Duodenal mucosa (tissue), 2 donors: ENCODE measurements at regions not wholly inside any gene's neighbourhood (a gene's known extent, or its start where the extent isn't known, plus 50 kb on each side); places are given as distances from the start of the nearest gene placed in this dataset.
"Not testable (repeated sequence)": the region's sequence is repeated elsewhere in the genome, so short reads cannot be mapped to it uniquely, and the experiment has no call there.

Experiments
- H3K27ac ChIP-seq: one replicate; pipeline ENCODE4 v1.7.0; 2013; ENCODE audit warnings: low read depth, low read length
- H3K27me3 ChIP-seq, 2 donors: one replicate each; pipeline ENCODE4 v1.7.0; 2013; ENCODE audit warnings: low read length in 2 of 2, control low read depth in 1 of 2; ENCODE audit not compliant: insufficient read depth in 2 of 2, control insufficient read depth in 1 of 2
- H3K36me3 ChIP-seq, 2 donors: one replicate each; pipeline ENCODE4 v1.7.0; 2013; ENCODE audit warnings: low read length in 2 of 2, control low read depth in 1 of 2; ENCODE audit not compliant: insufficient read depth in 2 of 2, control insufficient read depth in 1 of 2
- H3K4me1 ChIP-seq, 2 donors: one replicate each; pipeline ENCODE4 v1.7.0; 2013; ENCODE audit warnings: low read length in 2 of 2, control low read depth in 1 of 2; ENCODE audit not compliant: insufficient read depth in 2 of 2, control insufficient read depth in 1 of 2
- H3K4me3 ChIP-seq, 2 donors: one replicate each; pipeline ENCODE4 v1.7.0; 2013; ENCODE audit warnings: low read length in 2 of 2, low read depth in 1 of 2
- H3K9ac ChIP-seq, 2 donors: one replicate each; pipeline ENCODE4 v1.7.0; 2013; ENCODE audit warnings: low read length in 2 of 2, low read depth in 1 of 2
- H3K9me3 ChIP-seq, 2 donors: one replicate each; pipeline ENCODE4 v1.7.0; 2013; ENCODE audit warnings: low read length in 2 of 2, control low read depth in 1 of 2; ENCODE audit not compliant: control insufficient read depth in 1 of 2

DNA sequence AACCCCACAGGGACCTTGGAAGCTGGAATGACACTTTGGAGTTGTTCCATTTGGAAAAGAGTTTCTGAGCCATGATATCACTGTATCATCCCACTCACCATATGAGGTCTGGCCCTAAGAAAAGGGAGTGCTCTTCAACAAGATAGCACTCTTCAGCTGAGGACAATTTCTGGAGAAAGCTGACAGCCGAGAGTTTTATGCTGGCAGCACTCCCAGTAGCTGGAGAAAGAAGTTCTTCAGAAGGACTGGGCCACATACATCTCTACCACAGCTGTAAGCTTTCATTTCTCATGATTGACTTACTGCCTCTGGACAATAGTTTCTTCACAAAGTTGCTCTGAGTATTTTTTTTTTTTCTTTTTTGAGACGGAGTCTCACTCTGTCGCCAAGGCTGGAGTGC is 914.4 kb upstream of the ADAMTS5 start:
- not testable (repeated sequence) for H3K4me1 ChIP-seq, H3K9me3 ChIP-seq, H3K4me3 ChIP-seq, H3K27me3 ChIP-seq, H3K36me3 ChIP-seq, H3K27ac ChIP-seq, H3K9ac ChIP-seq

DNA sequence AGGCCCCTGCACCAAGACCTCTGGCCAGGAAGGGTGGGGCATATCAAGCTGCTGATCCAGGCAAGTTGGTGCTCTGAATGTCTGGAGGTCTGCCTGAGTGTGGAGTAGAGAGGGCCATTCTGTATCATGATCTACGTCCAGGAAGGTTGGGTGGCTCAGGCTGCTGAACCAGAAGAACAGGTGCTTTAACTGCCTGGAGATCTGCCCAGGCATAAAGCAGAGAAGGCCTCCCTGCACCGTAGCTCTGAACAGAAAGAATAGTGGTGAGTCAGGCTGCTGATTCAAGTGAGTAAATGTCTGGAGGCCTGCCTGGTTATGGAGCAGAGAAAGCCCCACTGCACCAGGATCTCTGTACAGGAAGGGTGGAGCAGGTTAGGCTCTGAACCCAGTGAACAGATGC is 905.5 kb upstream of the ADAMTS5 start:
- H3K4me3 ChIP-seq, H3K27ac ChIP-seq, H3K36me3 ChIP-seq, H3K27me3 ChIP-seq, H3K9ac ChIP-seq, H3K9me3 ChIP-seq, H3K4me1 ChIP-seq: not testable (repeated sequence)

DNA sequence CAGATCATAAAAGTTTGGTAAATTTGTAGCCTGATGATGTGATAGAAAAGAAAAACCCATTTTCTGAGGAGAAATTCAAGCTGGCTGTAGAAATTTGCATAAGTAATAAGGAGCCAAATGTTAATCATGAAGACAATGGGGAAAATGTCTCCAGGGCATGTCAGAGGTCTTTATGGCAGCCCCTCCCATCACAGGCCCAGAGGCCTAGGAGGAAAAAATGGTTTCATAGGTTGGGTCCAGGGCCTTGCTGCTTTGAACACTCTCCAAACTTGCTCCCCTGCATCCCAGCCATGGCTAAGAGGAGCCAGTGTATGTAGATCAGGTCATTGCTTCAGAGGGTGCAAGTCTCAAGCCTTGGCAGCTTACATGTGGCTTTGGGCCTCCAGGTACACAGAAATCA is 903.9 kb upstream of the ADAMTS5 start:
- H3K36me3 ChIP-seq, H3K4me1 ChIP-seq, H3K9ac ChIP-seq, H3K9me3 ChIP-seq, H3K27me3 ChIP-seq, H3K27ac ChIP-seq, H3K4me3 ChIP-seq: not testable (repeated sequence)

DNA sequence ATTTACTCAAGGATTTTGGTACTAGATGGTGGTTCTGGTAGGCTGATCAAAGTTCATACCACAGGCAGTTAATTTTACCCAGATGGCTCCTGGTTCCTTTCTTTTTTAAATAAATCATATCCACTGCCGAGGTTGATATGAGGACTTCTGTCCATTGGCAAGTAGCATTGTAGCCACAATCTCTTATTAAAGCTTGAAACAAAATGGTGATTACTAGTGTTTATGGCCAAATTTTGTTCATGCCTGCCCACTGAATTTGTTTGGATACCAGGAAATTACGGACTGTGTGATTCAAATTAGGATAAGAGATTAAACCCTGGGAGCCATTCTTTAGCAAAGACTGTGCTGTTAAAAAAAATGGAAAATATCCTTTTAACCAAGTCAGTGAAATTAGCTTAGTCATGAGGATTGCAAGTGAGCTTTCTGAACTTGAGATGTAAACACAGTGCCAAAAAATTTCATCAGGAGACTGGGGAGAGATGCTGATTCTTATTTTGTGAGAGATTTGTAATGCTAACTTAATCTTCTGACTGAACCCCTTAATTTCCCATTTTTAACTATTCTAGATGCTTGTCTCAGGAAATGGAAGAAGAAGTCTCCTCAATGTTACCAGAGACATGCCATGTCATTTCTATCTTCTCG is 893.5 kb upstream of the ADAMTS5 start:
- not testable (repeated sequence) for H3K9me3 ChIP-seq, H3K4me1 ChIP-seq, H3K36me3 ChIP-seq, H3K27me3 ChIP-seq, H3K4me3 ChIP-seq, H3K9ac ChIP-seq, H3K27ac ChIP-seq

DNA sequence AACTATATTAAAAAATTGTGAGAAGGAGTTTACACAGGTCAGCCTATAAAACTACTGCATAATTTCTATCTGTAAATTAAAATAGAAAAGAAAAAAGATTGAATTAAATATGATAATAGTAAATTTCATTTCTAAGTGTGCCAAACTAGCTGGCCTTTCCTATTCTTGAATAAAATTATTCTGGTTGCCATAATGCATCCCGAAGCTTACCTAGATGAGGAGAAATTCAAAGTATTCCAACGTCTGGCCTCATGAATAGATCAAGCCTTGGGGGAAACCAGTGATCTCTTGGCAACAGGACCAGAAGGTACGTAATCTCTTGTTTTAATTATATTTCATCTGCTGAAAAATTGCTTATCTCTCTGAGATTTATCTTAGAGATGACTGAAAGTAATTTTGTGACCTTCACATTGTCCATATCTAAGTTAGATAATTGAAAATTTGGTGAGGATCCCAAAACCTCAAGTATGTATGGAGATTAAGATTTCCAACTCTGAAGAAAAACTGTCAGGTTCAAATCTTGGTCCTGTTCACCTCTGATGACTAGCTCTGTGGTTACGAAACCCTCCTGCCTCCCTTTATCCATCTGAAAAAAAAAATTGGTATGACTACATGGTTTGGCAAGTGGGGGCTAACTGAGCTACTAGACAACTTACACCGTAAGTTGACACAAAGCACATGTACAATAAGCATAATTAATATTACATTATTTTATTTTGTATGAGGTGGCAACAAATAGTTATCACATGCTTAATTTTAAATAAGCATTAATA is 891.4 kb upstream of the ADAMTS5 start:
- H3K4me1 ChIP-seq, H3K36me3 ChIP-seq, H3K27ac ChIP-seq, H3K9me3 ChIP-seq, H3K9ac ChIP-seq, H3K27me3 ChIP-seq, H3K4me3 ChIP-seq: not testable (repeated sequence)

DNA sequence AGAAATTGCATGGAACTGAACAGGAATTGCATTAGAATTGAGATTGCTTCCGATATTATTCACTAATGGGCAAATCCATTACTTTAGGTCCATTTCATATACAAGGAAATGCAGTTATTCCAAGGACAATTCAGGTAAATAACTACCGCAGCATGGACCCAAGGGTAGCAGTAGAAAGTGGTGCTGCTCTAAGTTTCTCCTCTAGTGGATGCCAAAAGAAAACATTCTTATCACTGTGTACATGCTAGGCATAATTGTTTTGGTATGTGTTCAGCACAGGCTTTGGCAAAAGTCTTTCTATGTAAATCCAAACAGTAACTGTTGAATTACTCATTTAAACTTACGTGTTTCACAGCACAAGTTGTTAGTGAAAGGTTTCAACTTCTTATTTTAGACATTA is 890.1 kb upstream of the ADAMTS5 start:
- H3K36me3 ChIP-seq, H3K27me3 ChIP-seq, H3K4me1 ChIP-seq, H3K4me3 ChIP-seq, H3K27ac ChIP-seq, H3K9ac ChIP-seq, H3K9me3 ChIP-seq: not testable (repeated sequence)

DNA sequence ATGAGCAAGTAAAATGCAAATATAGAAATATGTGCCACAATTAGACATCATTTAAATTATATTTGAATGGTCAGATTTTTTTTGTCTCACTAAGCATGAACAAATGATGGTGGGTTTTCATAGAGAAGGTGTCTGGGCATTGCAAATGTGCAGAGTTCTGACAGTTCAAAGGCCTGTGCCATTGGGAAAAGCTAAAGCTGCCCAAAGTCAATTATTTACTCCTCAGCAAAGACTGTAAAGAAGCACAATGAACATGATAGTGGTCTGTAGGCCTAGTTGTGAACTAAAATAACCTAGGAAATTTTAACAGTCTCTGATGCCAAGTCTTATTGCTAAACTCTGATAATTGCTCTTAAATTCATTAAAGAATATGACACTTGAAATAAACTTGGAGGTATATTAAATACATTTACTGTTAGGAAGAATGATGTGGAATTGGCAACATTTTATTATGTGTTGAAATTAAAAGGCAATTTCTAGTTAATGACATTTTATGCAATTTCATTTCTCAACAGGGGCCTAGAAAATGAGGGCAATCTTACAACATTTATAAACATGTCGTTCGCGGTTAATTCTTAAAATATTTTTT is 874.3 kb upstream of the ADAMTS5 start:
- no peak overlapping the region for H3K27ac ChIP-seq
- no peaks in the 10 kb centered on the region for H3K4me1 ChIP-seq
- H3K4me3 ChIP-seq = no peak overlapping the region
- H3K36me3 ChIP-seq = no peaks in the 10 kb centered on the region
- no peaks in the 10 kb centered on the region for H3K27me3 ChIP-seq
- no peak overlapping the region for H3K9ac ChIP-seq
- peaks cover 0 to 2% of the 10 kb centered on the region in 2 donors for H3K9me3 ChIP-seq

DNA sequence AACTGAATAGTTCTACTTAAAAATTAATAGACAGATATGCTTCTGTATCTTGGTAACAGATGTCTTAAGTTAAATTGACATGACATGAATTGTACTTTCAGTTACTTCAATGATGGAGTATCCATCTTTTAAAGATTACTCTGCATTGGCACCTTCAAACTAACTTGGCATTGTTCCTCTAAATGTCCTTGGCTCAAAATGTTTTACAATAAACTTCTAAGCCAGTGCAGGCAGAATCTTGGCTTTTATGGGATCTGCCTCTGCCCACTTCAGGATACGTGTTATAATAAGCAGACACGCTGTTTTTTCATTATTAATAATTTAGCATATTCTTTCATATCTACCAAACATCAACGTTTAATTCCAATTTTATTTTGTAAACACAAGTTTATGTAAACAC is 873.4 kb upstream of the ADAMTS5 start:
- no peak overlapping the region for H3K27ac ChIP-seq
- H3K9ac ChIP-seq = no peak overlapping the region
- no peaks in the 10 kb centered on the region for H3K27me3 ChIP-seq
- H3K36me3 ChIP-seq = no peaks in the 10 kb centered on the region
- peaks cover 0 to 2% of the 10 kb centered on the region in 2 donors for H3K9me3 ChIP-seq
- no peaks in the 10 kb centered on the region for H3K4me1 ChIP-seq
- H3K4me3 ChIP-seq = no peak overlapping the region

DNA sequence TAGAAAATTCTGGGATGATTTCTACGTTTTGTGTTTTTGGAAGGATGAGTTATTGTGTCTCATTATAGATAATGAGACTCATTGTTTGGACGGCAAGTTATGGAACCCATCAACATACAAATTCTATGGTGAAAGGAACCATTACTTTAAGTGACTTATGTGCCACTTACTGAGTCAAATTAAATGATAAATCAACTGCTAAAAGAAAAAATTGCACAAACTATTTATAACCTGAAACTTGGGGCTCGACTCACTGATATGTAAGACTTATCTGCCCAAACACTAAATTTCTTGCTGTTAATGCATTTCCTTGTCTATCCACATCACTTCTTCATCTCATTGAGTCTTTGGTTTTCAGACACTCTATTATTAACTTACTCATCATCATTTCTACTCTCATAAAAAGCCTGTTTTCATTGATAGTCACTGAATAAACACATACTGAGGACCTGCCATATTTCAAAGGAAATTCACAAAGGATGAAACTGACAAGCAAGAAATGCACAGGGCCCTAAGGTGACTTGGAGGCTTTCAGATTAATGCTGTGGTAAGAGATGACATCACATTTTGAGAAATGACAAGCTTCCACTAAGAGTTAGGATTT is 872.7 kb upstream of the ADAMTS5 start:
- no peaks in the 10 kb centered on the region for H3K27me3 ChIP-seq
- H3K27ac ChIP-seq = no peak overlapping the region
- H3K4me3 ChIP-seq = no peak overlapping the region
- H3K9me3 ChIP-seq = peaks cover 0 to 2% of the 10 kb centered on the region in 2 donors
- H3K9ac ChIP-seq = no peak overlapping the region
- no peaks in the 10 kb centered on the region for H3K4me1 ChIP-seq
- H3K36me3 ChIP-seq = no peaks in the 10 kb centered on the region

DNA sequence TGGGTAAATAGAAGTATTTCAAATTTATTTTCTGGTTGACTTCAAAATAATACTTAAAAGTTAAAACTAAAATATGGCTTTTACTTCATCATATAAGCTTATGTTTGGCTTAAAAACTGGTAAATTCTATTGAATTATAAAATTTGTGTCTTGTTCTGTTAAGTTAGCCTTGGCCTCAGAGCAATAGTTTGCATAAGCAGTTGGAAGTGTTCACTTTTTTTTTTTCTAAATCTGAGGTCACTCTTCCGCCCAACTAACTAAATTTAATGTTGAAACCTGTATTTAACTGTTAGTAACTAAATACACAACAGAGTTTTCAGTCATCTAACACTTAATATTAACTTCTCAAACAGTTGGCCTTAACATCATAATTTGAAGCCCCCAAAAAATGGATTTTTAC is 871.7 kb upstream of the ADAMTS5 start:
- no peaks in the 10 kb centered on the region for H3K36me3 ChIP-seq
- H3K27ac ChIP-seq = no peak overlapping the region
- no peaks in the 10 kb centered on the region for H3K27me3 ChIP-seq
- H3K4me3 ChIP-seq = no peak overlapping the region
- no peaks in the 10 kb centered on the region for H3K4me1 ChIP-seq
- no peak overlapping the region for H3K9ac ChIP-seq
- H3K9me3 ChIP-seq = peaks cover 0 to 2% of the 10 kb centered on the region in 2 donors
